ENCODE measurements at regions not wholly inside any gene's neighbourhood (a gene's known extent, or its start where the extent isn't known, plus 50 kb on each side); places are given as distances from the start of the nearest gene placed in this dataset.

GRCh38 chr10:33070101-33070500, 112.1 kb upstream of the ITGB1 start:
- no CpG with 5 or more reads among the region's 6 CpGs for WGBS, 2 experiments (ENCODE audit: extremely low coverage in 2 of 2, insufficient read length in 1 of 2)
- H3K14ac ChIP-seq (replicated peaks; ENCODE audit: low read depth, low read length): no peak overlapping the region
- ChIA-PET POLR2A (ENCODE audit: unreplicated experiment) (no interaction called here), CTCF (no interaction called here)
- no peak overlapping the region for H3K9ac ChIP-seq (ENCODE audit: low read depth, low read length)
- no peak overlapping the region for H2BK20ac ChIP-seq (ENCODE audit: low read depth, low read length)
- peaks cover 5% of the 10 kb centered on the region; the same call in 1 of the 2 replicates for H3K9me1 ChIP-seq (ENCODE audit: insufficient read depth, low read length)
- H3K79me1 ChIP-seq (ENCODE audit: low read depth in 1 of 2, low read length in 2 of 2): no peaks in the 10 kb centered on the region
- H3K23ac ChIP-seq (ENCODE audit: low read depth, low read length): no peak overlapping the region
- H3K18ac ChIP-seq (ENCODE audit: low read depth, low read length): no peak overlapping the region
- no peak overlapping the region for H2AK9ac ChIP-seq (replicated peaks; ENCODE audit: low read depth, low read length, poor library complexity)
- intact Hi-C loops (cut with micrococcal nuclease) (no loop called here), dilution Hi-C loops (cut with HindIII; ENCODE audit: low sequenced_read_pairs, unreplicated experiment) (no loop called here), in situ Hi-C loops (cut with MboI; ENCODE audit: low sequenced_read_pairs) (no loop called here)
- no peak overlapping the region for H2BK120ac ChIP-seq (ENCODE audit: low read depth, low read length)
- H2AK5ac ChIP-seq (ENCODE audit: low read depth, low read length): no peak overlapping the region
- H3K9me3 ChIP-seq (ENCODE audit: control insufficient read depth, insufficient read depth, low read length): no peaks in the 10 kb centered on the region
- H3K4me2 ChIP-seq (ENCODE audit: low read depth, low read length): no peak overlapping the region
- no peaks in the 10 kb centered on the region for H4K20me1 ChIP-seq (ENCODE audit: insufficient read depth, low read length)
- H3K27ac ChIP-seq (ENCODE audit: insufficient read depth, low read length): no peak overlapping the region
- 0 out of 3 replicates have a peak overlapping the region, but pooled peaks have one; percentile 18 for H2BK15ac ChIP-seq (ENCODE audit: low read depth, low read length)
- no peaks in the 10 kb centered on the region for H3K36me3 ChIP-seq (ENCODE audit: control insufficient read depth, insufficient read depth, low read length)
- no peak overlapping the region for H4K91ac ChIP-seq (ENCODE audit: insufficient read depth, low read depth, low read length)
- no peak overlapping the region for H3K4ac ChIP-seq (ENCODE audit: low read depth, low read length)
- H4K5ac ChIP-seq (ENCODE audit: low read depth, low read length): no peak overlapping the region
- ATAC-seq (ENCODE audit: low read depth) (no peak), DNase-seq (no peak)
- TF ChIP-seq MAZ (IDR thresholded peaks at IDR 0.05; ENCODE audit: borderline replicate concordance, low read depth, low read length): no peak
- H3K4me1 ChIP-seq (ENCODE audit: control insufficient read depth, insufficient read depth, low read length): peaks cover 10% of the 10 kb centered on the region
- no peaks in the 10 kb centered on the region for H3K27me3 ChIP-seq (ENCODE audit: control insufficient read depth, insufficient read depth, low read length)
- no peak overlapping the region for H3K56ac ChIP-seq (ENCODE audit: extremely low read depth, insufficient read depth, low read length)
- H3K4me3 ChIP-seq (ENCODE audit: insufficient read depth, low read depth, low read length): no peak overlapping the region
- no peak overlapping the region for H4K8ac ChIP-seq (ENCODE audit: low read depth in 2 of 2, low read length in 2 of 2)
- no TSS peak for BruUV-seq (replicated peaks)
- no peak overlapping the region for H2BK5ac ChIP-seq (ENCODE audit: low read depth, low read length, poor library complexity, severe bottlenecking)
- no peak overlapping the region for H2AFZ ChIP-seq (replicated peaks; ENCODE audit: low read length, poor library complexity)
